DMS 273 (cell line): ENCODE measurements at regions not wholly inside any gene's neighbourhood (a gene's known extent, or its start where the extent isn't known, plus 50 kb on each side); places are given as distances from the start of the nearest gene placed in this dataset.
A peak's percentile ranks its signal among the peaks of the same experiment; 100 is the strongest.
"Not testable (repeated sequence)": the region's sequence is repeated elsewhere in the genome, so short reads cannot be mapped to it uniquely, and the experiment has no call there.

Experiments used
- DNase-seq: peaks from one replicate; lab custom pipeline; 2025; ENCODE audit not compliant: unreplicated experiment; lab: John Stamatoyannopoulos, UW

DNA sequence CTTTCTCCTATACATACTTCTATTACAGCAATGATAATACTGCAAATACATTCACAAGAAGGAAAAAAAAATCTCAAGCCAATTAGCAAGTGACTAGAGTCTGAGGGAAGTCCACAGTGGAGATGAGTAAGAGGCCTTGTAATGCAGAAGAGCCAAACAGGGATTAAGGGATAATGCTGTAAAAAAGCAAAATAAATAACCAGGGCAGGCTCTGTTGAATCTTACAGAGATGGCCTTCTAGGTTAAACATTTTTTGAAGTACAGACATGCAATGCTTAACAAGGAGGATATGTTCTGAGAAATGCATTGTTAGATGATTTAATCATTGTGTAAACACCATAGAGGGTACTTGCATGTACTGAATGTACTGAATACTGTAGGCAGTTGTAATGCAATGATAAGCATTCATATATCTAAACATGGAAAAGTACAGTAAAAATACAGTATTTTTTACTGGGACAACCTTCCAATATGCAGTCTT, 122.1 kb upstream of the RMDN2 start:
- no peak for DNase-seq

DNA sequence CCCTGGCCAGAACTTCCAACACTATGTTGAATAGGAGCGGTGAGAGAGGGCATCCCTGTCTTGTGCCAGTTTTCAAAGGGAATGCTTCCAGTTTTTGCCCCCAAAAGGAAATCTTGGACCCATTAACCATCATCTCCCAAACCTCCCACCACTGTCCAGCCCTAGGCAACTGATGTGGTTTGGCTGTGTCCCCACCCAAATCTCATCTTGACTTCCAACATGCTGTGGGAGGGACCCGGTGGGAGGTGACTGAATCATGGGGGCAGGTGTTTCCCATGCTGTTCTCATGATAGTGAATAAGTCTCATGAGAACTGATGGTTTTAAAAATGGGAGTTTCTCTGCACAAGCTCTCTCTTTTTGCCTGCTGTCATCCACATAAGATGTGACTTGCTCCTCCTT, 119.1 kb upstream of the RMDN2 start:
- DNase-seq = not testable (repeated sequence)

DNA sequence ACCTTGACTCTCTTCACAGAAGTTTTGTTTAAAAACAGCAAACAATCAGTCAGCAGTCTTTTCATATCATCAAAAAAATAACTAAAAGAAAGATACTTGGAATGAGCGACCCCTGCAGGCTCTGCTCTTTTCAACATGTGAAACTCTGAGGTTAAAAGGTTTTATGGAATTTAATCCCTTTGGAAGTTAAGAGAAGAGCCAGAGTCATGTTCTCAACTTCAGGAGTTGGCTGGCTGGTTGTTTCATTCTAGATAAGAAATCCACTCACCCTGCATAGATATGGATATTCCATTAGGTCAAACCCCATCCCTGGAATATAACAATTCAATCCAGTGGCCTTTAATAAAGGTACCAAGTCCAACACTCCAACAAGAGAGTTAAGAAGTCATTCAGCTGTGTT, 115.6 kb upstream of the RMDN2 start:
- DNase-seq = peak; percentile 63

DNA sequence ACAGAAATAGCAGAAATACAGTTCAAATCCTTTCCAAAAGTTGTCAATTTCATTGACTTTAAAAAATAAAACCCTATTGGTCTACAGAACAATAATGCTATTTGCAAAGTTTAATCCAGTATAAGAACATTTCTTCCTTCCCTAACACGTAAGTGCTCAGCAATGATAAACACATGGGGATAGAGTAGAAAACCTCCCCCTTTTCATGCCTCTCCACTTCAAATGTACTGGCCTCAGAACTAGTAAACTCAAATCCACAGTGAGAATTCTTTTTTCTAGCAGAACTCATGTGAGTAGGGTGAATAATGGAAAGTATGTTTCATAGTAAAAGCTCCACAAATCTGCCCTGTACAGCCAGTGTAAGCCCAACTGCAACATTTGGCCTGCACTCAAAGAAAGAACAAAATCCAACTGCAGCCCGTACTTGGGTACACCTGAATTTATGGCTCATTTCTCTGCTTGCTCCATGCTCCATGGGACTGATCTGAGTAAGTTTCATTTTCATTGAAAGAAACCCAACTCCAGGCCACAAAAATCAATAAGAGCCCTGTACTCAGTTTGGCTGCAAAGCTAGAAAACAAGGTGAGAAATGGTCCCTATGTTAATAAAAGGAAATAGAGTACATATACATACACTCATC, 115.0 kb upstream of the RMDN2 start:
- no peak for DNase-seq

DNA sequence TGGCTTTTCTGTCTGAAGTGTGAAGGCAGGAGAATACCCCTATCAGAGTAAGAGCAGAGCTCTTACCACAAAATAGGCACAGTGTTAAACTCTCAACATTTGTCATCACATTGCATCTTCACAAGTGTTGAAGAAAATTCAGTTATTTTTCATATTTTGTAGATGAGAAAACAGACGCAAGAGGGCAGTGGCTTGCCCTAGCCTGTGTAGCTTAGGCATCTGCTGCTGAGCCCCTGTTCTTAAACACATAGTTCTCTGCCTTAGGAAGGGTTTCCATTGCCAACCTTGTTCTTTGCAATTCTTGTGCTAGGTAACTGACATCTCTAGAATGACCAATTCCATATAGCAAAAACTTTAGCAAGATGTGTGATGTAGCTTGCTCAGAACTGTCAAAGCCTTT, 112.7 kb upstream of the RMDN2 start:
- no peak for DNase-seq

DNA sequence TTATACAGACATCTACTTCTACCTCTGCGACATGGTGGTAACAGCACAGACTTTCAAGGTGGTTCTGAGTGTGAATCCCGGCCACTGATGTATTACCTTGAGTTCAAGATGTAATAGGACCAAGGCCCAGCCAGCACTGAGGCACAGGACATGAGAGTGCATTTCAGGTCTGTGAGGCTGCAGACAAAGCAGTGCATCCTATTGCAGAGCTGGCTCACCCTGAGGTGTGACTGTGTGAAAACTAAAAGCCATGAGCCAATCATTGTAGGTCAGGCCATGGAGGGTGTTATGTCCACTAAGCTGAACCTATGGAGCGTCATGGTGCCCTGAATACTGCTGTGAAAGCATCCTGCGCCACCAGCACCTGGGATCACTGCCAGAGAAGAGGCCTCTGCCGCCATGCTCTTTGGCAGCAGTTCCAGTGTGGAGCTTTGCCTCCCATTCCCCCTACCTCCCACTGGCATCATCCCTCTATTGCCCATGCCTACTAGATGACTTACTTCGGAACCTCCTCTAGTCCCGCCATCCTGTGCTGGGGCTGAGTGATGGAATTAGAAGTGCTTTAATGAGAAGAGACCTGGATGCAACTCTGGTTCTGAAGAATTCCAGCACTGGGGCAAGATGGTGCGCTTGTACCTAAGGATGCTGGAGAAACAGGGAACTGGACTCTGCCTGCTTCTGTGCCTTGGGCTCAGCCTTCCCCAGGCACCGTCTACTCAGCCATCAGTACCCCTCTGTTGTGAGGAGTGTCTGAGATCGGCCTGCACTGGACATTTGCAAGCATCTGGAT, 112.0 kb upstream of the RMDN2 start:
- no peak for DNase-seq

DNA sequence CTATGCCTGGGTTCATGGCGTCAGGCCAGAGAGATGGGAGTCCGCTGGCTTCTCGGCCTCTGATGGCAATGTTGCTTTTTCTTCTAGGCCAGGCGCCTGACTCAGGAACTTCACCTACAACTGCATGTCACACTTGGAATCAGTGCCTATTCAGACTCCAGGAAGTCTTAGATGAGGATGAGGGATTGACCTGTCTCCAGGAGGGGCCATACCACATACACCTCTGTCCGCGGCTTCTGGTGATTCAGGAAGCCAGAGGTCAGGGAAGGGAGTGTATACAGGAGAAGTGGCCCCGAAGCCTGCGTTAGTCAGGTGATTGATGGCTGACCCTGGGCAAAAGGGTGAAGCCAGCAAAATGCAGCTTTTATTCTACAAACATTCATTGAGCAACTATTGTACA, 109.1 kb upstream of the RMDN2 start:
- no peak for DNase-seq

DNA sequence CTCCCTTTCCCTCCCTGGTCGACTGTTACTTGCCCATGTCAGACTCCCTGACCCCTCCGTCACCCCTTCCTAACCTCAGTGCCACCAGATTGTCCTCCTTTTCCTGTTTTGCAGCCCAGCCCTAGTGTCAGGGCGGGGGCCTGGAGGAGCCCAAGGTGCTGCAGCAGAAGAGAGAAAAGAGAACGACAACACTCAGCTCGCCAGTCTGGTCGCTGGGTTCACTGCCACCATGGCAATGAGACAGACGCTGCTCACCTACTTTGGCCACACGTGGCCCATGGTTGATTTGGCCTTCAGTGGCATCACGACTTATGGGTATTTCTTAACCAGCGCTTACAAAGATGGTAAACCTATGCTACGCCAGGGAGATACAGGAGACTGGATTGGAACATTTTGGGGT, 108.4 kb upstream of the RMDN2 start:
- no peak for DNase-seq

DNA sequence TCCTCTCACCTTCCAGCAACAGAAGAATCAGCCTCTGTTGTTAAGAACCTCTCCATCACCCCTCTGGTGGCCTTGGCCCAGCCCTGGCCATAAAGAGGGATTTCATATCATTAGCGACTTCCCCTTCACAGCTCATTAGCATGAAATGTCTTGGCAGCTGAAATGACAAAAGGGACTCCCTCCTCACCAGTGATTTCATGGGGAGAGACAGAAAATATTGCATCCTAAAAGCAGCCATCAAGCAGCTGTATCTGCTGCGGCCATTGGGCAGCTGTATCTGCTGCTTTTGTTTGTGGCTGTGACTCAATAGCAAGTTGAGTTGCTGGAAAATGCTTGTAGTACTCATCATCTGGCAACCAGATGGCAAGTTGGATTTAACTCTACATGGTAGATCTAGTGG, 105.9 kb upstream of the RMDN2 start:
- peak; percentile 14 for DNase-seq

DNA sequence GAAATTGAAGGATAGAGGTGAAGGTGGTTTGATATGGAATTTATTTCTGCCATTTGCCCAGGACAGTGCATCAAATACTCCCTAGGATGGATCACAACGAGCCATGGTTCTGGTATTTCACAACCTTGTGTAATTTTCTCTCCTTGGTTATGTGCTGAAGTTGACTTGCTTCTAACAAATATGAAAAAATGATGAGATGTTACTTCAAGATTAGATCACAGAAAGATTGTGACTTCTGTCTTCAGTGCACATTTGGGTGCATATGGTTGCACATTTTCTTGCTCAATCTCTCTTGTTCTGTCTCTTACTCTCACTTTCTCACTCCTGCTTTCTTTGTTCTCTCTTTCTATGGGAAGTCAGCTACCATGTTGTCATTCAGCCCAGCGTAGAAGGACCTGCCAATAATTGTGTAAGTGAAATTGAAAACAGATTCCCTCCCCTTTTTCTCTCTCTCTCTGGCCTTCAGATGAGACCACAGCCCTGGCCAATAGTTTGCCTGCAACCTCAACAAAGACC, 104.6 kb upstream of the RMDN2 start:
- DNase-seq = no peak

DNA sequence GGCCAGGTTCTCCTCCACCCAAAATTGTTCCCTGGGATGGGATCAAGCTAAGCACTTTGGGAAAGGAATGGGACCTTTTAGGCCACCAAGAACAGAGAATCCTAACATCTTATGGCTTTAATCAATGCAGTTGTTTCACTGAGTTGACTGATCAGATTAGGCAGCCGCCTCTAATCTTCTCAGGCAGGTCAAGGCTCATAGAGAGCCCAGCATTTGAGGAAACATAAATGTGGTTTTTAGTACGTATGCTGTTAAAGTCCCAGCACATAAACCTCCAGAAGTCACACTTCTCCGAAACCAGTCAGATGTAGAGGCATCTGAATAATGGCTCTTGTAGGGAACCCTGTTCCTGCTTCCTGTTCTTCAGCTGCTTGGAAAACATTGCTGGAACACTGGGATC, 99.5 kb upstream of the RMDN2 start:
- no peak for DNase-seq

DNA sequence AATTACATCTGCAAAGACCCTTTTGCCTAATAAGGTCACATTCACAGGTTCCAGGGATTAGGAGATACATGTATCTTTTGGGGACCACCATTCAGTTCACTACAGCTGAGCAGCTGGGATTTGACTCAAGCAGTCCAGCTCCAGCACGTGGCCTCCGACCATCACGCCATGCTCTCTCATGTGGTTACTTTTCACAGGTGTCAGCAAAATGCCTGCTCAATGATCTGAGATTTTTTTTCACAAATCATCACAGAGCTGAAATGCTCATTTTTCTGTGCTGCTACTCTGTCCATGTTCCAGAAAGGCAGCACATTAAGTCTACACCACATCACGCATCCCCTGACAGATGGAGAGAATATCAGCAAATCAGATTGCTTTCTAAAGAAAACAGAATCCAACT, 98.5 kb upstream of the RMDN2 start:
- no peak for DNase-seq

DNA sequence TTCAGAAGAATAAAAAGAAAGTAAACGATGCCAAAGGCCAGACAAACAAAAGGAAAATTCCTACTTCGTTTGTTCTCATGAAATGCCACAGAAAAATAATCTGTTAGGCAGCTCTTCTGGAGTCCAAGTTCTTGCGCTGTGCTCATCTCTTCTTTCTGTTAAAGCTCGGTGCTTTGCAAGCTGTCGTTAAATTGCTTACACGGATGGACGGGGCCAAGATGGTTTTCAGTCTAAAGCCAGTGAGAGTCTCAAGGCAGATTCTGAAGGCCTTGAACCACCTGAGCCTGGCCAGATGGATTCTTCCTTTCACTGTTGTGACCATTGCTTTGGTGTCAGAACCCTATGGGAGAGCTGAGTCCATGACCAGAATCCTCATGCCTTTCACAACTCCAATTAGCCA, 97.6 kb upstream of the RMDN2 start:
- DNase-seq = no peak

DNA sequence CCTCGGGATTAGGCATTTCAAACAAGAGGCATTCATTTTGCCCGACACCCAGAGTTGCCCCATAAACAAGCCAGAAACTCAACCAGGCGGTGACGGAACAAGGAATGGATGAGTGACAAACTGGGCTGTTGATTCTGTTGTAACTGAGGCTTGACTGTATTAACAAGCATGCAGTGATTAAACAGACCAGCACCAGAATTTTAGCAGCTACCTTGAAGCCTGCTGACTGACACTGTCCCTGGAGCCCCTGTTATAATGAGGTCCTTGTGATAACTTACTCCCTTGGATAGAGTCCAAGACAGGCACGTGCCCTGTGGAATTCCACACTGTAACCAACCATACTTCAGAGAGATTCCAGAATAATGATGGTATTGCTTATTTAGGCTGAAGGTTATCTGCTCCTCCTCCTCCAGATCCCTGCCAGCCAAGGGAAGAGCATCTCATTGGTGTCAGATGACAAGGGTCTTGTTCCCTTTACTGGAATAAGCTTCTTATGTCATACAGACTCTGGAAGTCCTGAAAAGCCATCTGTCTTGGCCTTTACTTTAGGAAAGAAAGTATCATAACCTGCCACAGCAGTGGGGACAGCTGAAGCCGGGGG, 97.1 kb upstream of the RMDN2 start:
- peak; percentile 83 for DNase-seq

DNA sequence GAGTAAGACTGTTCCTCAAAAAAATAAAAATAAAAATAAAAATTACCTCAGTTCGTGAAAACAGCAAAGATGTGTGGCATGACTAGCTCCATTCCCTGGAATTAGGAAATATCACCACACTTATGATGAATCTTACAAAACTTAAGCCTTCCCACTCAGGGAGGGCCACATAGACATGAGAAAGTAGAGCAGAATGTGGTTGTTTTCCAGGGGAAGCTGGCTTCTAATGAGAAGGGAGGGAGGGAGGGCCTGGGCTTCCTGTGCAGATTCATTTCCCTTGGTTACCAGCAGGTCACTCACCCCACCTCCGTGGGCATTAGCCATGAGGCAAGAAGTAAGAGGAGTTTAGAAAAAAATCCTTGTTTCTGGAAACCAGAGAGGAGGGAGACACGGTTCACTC, 95.9 kb upstream of the RMDN2 start:
- peak; percentile 16 for DNase-seq

DNA sequence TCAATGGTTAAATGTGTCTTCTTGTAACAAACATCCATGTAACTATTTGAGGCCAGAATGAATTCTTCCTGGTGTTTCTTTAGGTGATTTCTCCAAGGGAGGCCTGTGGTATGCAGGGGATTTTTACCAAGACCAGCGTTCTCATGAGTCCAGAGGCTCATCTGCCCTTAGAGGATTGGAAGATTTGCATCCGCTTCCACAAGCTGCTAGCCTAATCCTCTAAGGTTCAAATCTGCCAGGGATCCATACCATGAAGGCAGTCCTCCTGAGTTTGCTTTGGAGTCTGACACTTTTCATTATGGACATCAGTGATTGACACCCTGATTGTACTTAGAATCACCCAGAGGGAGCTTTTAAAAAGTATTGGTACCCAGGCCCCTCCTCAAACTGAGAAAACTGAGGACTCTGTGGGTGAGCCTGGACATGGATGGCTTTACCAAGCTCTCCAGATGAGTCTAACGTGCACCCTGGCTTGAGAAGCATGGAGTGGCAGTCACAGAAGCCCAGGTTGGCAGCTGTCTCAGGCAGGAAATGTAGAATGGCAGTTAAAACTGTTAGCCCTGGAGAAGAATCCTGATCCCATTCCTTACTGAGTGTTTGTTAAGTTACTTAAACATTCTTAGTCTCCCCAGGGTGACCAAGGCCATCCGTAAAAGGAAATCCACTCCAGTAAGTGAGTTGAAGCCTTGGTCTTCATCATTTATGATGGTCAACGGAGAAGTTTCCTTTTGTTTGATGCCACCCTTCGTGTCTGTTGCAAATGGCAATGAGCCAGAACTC, 95.3 kb upstream of the RMDN2 start:
- peak; percentile 16 for DNase-seq

DNA sequence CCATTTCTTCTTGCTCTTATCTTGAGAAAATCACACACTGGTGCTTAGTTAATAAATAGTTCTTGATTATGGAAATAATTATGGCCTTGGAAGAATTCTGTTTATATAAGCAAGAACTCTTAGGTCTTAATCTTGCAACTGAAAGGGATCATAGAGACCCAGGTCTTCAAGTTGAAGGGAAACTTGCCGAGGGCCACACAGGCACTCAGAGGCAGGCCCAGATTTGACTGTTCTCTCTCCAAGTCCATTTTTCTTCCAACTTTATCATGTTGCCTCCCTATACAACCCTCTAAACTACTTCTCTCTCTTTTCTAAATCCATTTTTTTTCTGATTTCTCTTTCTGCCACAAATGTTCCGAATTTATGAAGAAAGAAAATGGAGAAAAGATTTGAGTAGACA, 94.5 kb upstream of the RMDN2 start:
- DNase-seq = no peak

DNA sequence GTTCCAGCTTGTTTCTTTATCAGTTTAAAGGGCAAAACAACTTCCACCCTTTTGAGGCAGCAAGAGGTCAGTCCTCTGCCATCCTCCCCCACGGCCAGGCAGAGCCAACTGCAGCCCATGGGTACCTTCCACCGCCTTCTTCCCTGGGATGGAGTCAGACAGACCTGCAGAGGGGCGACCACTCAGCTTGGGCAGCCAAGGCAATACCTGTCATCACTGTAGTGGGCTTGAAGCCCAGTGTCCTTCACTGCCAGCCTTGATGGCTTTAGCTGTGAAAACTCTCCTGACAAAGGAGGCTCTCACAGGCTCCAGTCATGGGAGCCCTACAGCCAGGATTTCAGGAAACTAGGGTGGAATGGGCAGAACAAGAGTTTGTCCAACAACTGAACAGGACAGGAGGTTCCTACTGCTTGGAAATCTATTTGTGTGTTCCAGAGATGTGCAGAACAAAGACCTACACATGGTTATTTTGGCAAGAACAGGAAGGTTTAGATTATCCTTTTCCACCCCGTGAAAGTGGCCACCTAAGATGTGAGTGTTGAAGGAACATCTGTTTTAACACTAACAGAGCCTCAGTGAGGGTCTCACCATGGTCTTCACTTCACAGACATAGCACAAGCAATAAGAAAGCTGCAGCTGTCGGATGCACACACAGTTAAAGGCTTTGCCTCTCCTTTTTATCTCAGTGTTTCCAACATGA, 93.9 kb upstream of the RMDN2 start:
- no peak for DNase-seq

DNA sequence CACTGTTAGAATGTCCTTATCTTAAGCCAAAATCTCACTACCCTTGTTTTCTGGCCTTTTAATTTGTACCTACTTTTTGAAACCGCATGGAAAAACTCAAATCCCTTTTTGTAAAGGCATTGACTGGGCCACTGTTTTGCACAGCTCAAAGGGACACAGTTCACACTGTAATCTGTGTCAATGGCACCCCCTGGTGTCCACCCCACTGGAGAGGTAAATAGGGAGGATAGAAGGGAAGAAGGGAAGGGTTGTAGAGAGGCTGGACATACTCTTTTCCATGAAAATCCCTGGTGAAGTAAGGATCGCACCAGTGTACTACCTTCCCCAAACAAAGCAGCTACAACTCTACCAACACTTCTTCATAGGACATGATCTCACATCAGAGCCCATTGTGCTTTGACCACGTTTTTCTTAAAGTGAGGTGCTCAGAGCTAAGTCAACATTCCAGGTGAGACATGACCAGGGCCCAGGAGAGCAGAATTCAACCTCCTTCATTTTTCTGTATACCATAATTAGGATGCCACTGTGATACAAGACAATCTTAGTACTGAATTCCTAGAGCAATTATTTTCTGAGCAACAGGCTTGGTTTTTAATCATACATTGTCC, 92.4 kb upstream of the RMDN2 start:
- peak; percentile 94 for DNase-seq

DNA sequence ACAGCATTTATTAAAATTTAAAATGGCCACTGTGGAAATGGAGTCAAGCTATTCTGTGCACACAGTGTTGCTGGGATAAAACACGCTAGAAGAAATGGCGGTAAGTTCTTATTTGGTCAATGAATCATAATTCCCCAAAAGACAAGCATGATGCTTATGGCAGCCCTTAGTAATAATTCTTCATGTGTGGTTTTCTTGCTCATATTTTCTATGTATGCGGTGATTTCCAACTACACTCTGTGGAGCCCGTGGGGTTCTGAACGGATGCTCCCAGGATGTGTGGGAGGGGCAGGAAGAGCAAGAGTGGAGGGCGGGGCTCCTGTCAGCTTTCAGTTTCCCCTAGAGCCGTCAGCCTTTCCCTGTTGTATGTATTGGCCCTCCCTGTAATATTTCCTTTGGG, 91.7 kb upstream of the RMDN2 start:
- no peak for DNase-seq
